ENCODE measurements at regions not wholly inside any gene's neighbourhood (a gene's known extent, or its start where the extent isn't known, plus 50 kb on each side); places are given as distances from the start of the nearest gene placed in this dataset.

- TF ChIP-seq CTCF (IDR thresholded peaks at IDR 0.05) (no peak), EZH2 (IDR thresholded peaks at IDR 0.05; ENCODE audit: borderline replicate concordance, insufficient read depth, low read depth, low read length, poor library complexity, severe bottlenecking) (no peak)
Measured at GRCh38 chr9:107850653-107851052, 361.1 kb upstream of the KLF4 start.

Measured in B cell (primary cell).